ENCODE measurements at regions not wholly inside any gene's neighbourhood (a gene's known extent, or its start where the extent isn't known, plus 50 kb on each side); places are given as distances from the start of the nearest gene placed in this dataset.
"Not testable (repeated sequence)": the region's sequence is repeated elsewhere in the genome, so short reads cannot be mapped to it uniquely, and the experiment has no call there.

GRCh38 chr13:37968555-37968954 lies 99.0 kb upstream of the TRPC4 start:
- Histone ChIP-seq H3K27me3 (ENCODE audit: control insufficient read depth, insufficient read depth, low read length) (no peaks in the 10 kb centered on the region), H3K36me3 (ENCODE audit: control insufficient read depth, insufficient read depth, low read length) (no peaks in the 10 kb centered on the region), H3K27ac (ENCODE audit: low read length) (no peak overlapping the region), H3K4me1 (ENCODE audit: control insufficient read depth, insufficient read depth, low read length) (no peaks in the 10 kb centered on the region), H3K9me3 (replicated peaks; ENCODE audit: control insufficient read depth, low read depth, low read length) (no peaks in the 10 kb centered on the region), H3K4me3 (ENCODE audit: low read length) (no peak overlapping the region)
- DNase-seq: no peak
- 100% methylated on average over 1 of the region's 2 CpGs for WGBS (ENCODE audit: insufficient coverage)

- Histone ChIP-seq H3K27me3 (ENCODE audit: control insufficient read depth, insufficient read depth, low read length) (no peaks in the 10 kb centered on the region), H3K27ac (ENCODE audit: low read length) (no peak overlapping the region), H3K9me3 (replicated peaks; ENCODE audit: control insufficient read depth, low read depth, low read length) (no peaks in the 10 kb centered on the region), H3K4me1 (ENCODE audit: control insufficient read depth, insufficient read depth, low read length) (no peaks in the 10 kb centered on the region), H3K36me3 (ENCODE audit: control insufficient read depth, insufficient read depth, low read length) (no peaks in the 10 kb centered on the region), H3K4me3 (ENCODE audit: low read length) (no peak overlapping the region)
- DNase-seq: no peak
- WGBS (ENCODE audit: insufficient coverage): no CpG with 5 or more reads among the region's 1 CpG
Measured at GRCh38 chr13:37966266-37966665, 96.7 kb upstream of the TRPC4 start.

GRCh38 chr13:37960427-37960826 lies 90.9 kb upstream of the TRPC4 start:
- no peak overlapping the region for H3K27ac ChIP-seq (ENCODE audit: low read length)
- no peak for DNase-seq
- H3K9me3 ChIP-seq (replicated peaks; ENCODE audit: control insufficient read depth, low read depth, low read length): no peaks in the 10 kb centered on the region
- H3K27me3 ChIP-seq (ENCODE audit: control insufficient read depth, insufficient read depth, low read length): no peaks in the 10 kb centered on the region
- no peak overlapping the region for H3K4me3 ChIP-seq (ENCODE audit: low read length)
- WGBS (ENCODE audit: insufficient coverage): no CpG with 5 or more reads among the region's 1 CpG
- no peaks in the 10 kb centered on the region for H3K36me3 ChIP-seq (ENCODE audit: control insufficient read depth, insufficient read depth, low read length)
- no peaks in the 10 kb centered on the region for H3K4me1 ChIP-seq (ENCODE audit: control insufficient read depth, insufficient read depth, low read length)

GRCh38 chr13:37959284-37959683 lies 89.7 kb upstream of the TRPC4 start:
- WGBS (ENCODE audit: insufficient coverage): 91% methylated on average over 3 of the region's 5 CpGs

GRCh38 chr13:37956536-37956935 lies 87.0 kb upstream of the TRPC4 start:
- no peaks in the 10 kb centered on the region for H3K27me3 ChIP-seq (ENCODE audit: control insufficient read depth, insufficient read depth, low read length)
- H3K4me1 ChIP-seq (ENCODE audit: control insufficient read depth, insufficient read depth, low read length): no peaks in the 10 kb centered on the region
- no peak overlapping the region for H3K4me3 ChIP-seq (ENCODE audit: low read length)
- H3K9me3 ChIP-seq (replicated peaks; ENCODE audit: control insufficient read depth, low read depth, low read length): no peaks in the 10 kb centered on the region
- H3K27ac ChIP-seq (ENCODE audit: low read length): no peak overlapping the region
- DNase-seq: no peak
- H3K36me3 ChIP-seq (ENCODE audit: control insufficient read depth, insufficient read depth, low read length): no peaks in the 10 kb centered on the region
- WGBS (ENCODE audit: insufficient coverage): no CpG with 5 or more reads among the region's 1 CpG

More at GRCh38 chr13:37959284-37959683, 89.7 kb upstream of the TRPC4 start:
- Histone ChIP-seq H3K27ac (ENCODE audit: low read length) (no peak overlapping the region), H3K36me3 (ENCODE audit: control insufficient read depth, insufficient read depth, low read length) (no peaks in the 10 kb centered on the region), H3K27me3 (ENCODE audit: control insufficient read depth, insufficient read depth, low read length) (no peaks in the 10 kb centered on the region), H3K9me3 (replicated peaks; ENCODE audit: control insufficient read depth, low read depth, low read length) (no peaks in the 10 kb centered on the region), H3K4me3 (ENCODE audit: low read length) (no peak overlapping the region), H3K4me1 (ENCODE audit: control insufficient read depth, insufficient read depth, low read length) (no peaks in the 10 kb centered on the region)
- DNase-seq: no peak

GRCh38 chr13:37954597-37954996 lies 85.0 kb upstream of the TRPC4 start:
- not testable (repeated sequence) for H3K27me3 ChIP-seq (ENCODE audit: control insufficient read depth, insufficient read depth, low read length); H3K27ac ChIP-seq (ENCODE audit: low read length); H3K9me3 ChIP-seq (replicated peaks; ENCODE audit: control insufficient read depth, low read depth, low read length); H3K4me1 ChIP-seq (ENCODE audit: control insufficient read depth, insufficient read depth, low read length); DNase-seq; H3K36me3 ChIP-seq (ENCODE audit: control insufficient read depth, insufficient read depth, low read length); H3K4me3 ChIP-seq (ENCODE audit: low read length)
- 100% methylated on average over 1 of the region's 9 CpGs for WGBS (ENCODE audit: insufficient coverage)

GRCh38 chr13:37954191-37954590 lies 84.6 kb upstream of the TRPC4 start:
- H3K9me3 ChIP-seq (replicated peaks; ENCODE audit: control insufficient read depth, low read depth, low read length): no peaks in the 10 kb centered on the region
- no peak overlapping the region for H3K27ac ChIP-seq (ENCODE audit: low read length)
- DNase-seq: no peak
- no peaks in the 10 kb centered on the region for H3K27me3 ChIP-seq (ENCODE audit: control insufficient read depth, insufficient read depth, low read length)
- no peaks in the 10 kb centered on the region for H3K4me1 ChIP-seq (ENCODE audit: control insufficient read depth, insufficient read depth, low read length)
- WGBS (ENCODE audit: insufficient coverage): 100% methylated on average over 1 of the region's 1 CpG
- H3K36me3 ChIP-seq (ENCODE audit: control insufficient read depth, insufficient read depth, low read length): no peaks in the 10 kb centered on the region
- no peak overlapping the region for H3K4me3 ChIP-seq (ENCODE audit: low read length)

- Histone ChIP-seq H3K36me3 (ENCODE audit: control insufficient read depth, insufficient read depth, low read length) (no peaks in the 10 kb centered on the region), H3K9me3 (replicated peaks; ENCODE audit: control insufficient read depth, low read depth, low read length) (no peaks in the 10 kb centered on the region), H3K4me1 (ENCODE audit: control insufficient read depth, insufficient read depth, low read length) (no peaks in the 10 kb centered on the region), H3K4me3 (ENCODE audit: low read length) (no peak overlapping the region), H3K27ac (ENCODE audit: low read length) (no peak overlapping the region), H3K27me3 (ENCODE audit: control insufficient read depth, insufficient read depth, low read length) (no peaks in the 10 kb centered on the region)
- no peak for DNase-seq
Measured at GRCh38 chr13:37953696-37954095, 84.1 kb upstream of the TRPC4 start.

GRCh38 chr13:37950016-37950415 lies 80.4 kb upstream of the TRPC4 start:
- no peak for DNase-seq
- Histone ChIP-seq H3K4me3 (ENCODE audit: low read length) (no peak overlapping the region), H3K9me3 (replicated peaks; ENCODE audit: control insufficient read depth, low read depth, low read length) (no peaks in the 10 kb centered on the region), H3K36me3 (ENCODE audit: control insufficient read depth, insufficient read depth, low read length) (no peaks in the 10 kb centered on the region), H3K27me3 (ENCODE audit: control insufficient read depth, insufficient read depth, low read length) (no peaks in the 10 kb centered on the region), H3K27ac (ENCODE audit: low read length) (no peak overlapping the region), H3K4me1 (ENCODE audit: control insufficient read depth, insufficient read depth, low read length) (no peaks in the 10 kb centered on the region)
- no CpG with 5 or more reads among the region's 1 CpG for WGBS (ENCODE audit: insufficient coverage)

GRCh38 chr13:37947419-37948140 lies 78.0 kb upstream of the TRPC4 start:
- H3K9me3 ChIP-seq (replicated peaks; ENCODE audit: control insufficient read depth, low read depth, low read length): no peaks in the 10 kb centered on the region
- no peak overlapping the region for H3K4me3 ChIP-seq (ENCODE audit: low read length)
- 93% methylated on average over 3 of the region's 5 CpGs for WGBS (ENCODE audit: insufficient coverage)

More at GRCh38 chr13:37947419-37948140, 78.0 kb upstream of the TRPC4 start:
- no peak for DNase-seq
- Histone ChIP-seq H3K4me1 (ENCODE audit: control insufficient read depth, insufficient read depth, low read length) (no peaks in the 10 kb centered on the region), H3K36me3 (ENCODE audit: control insufficient read depth, insufficient read depth, low read length) (no peaks in the 10 kb centered on the region), H3K27me3 (ENCODE audit: control insufficient read depth, insufficient read depth, low read length) (no peaks in the 10 kb centered on the region), H3K27ac (ENCODE audit: low read length) (no peak overlapping the region)
